ENCODE measurements at regions not wholly inside any gene's neighbourhood (a gene's known extent, or its start where the extent isn't known, plus 50 kb on each side); places are given as distances from the start of the nearest gene placed in this dataset.

DNA sequence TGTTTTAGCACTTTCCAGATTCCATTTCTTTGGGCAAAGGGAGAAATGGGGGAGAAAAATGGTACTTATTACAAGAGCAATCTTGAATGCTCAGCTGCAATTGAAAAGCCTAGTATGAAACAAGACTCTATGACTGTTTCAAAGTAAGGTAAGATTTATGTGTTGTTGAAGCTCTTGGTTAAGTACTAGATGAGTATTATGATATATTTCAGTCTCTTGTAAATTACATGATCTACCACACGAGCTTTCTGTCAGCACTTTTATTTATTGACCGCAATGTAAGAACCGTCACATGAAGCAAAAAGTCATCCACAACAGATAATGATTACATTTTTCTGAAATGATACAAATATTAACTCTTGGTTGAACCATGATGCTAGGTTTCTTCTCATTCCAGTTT, 906.7 kb upstream of the CHORDC1 start:
- TF ChIP-seq ZFP3 (tag by site-specific recombination; IDR thresholded peaks at IDR 0.05; ENCODE audit: low read depth) (no peak), ZNF140 (tag by site-specific recombination; IDR thresholded peaks at IDR 0.05) (no peak), ZNF175 (tag by site-specific recombination; IDR thresholded peaks at IDR 0.05) (no peak)
- no peaks in the 10 kb centered on the region for H3K36me3 ChIP-seq (ENCODE audit: control insufficient read depth in 2 of 2, insufficient read depth in 1 of 2, low read length in 2 of 2)
- POLR2A ChIA-PET: no interaction called here
- CTCF ChIA-PET: no interaction called here
- no peak overlapping the region for H3K4me3 ChIP-seq (ENCODE audit: low read depth, low read length)
- H3K4me1 ChIP-seq (ENCODE audit: control insufficient read depth, insufficient read depth, low read length): no peaks in the 10 kb centered on the region
- H3K27ac ChIP-seq (ENCODE audit: extremely low read depth, low read depth, low read length): no peak overlapping the region
- H3K9me3 ChIP-seq (ENCODE audit: control insufficient read depth, insufficient read depth, low read depth, low read length): no peaks in the 10 kb centered on the region

DNA sequence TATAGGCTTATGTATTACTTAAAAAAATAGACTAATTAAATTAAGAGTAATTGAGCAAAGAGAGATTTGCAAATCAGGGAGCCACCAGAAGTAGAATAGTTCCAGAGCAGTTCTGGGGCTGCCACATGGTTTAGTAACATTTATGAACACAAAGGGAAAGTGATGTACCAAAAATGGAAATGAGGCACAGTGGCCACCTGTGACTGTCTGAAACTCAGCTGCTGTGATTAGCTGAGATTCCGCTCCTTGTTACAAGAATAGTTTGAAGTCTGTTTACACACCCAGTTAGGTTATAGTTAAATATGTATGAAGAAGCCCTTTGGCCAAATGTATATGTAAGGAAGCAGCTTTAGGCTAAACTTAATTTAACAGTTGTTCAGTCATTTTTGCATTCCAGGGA, 901.5 kb upstream of the CHORDC1 start:
- no peaks in the 10 kb centered on the region for H3K9me3 ChIP-seq (ENCODE audit: control insufficient read depth, insufficient read depth, low read depth, low read length)
- no peak overlapping the region for H3K4me3 ChIP-seq (ENCODE audit: low read depth, low read length)
- POLR2A ChIA-PET: no interaction called here
- H3K27ac ChIP-seq (ENCODE audit: extremely low read depth, low read depth, low read length): no peak overlapping the region
- TF ChIP-seq ZNF175 (tag by site-specific recombination; IDR thresholded peaks at IDR 0.05): no peak
- no peak for TF ChIP-seq ZNF140 (tag by site-specific recombination; IDR thresholded peaks at IDR 0.05)
- no peak for TF ChIP-seq ZNF37A (tag by site-specific recombination; IDR thresholded peaks at IDR 0.05)
- no peak for TF ChIP-seq ZNF169 (tag by site-specific recombination; IDR thresholded peaks at IDR 0.05)
- TF ChIP-seq ZNF341 (tag by site-specific recombination; IDR thresholded peaks at IDR 0.05; ENCODE audit: low read depth): no peak
- TF ChIP-seq, protein P1, sequence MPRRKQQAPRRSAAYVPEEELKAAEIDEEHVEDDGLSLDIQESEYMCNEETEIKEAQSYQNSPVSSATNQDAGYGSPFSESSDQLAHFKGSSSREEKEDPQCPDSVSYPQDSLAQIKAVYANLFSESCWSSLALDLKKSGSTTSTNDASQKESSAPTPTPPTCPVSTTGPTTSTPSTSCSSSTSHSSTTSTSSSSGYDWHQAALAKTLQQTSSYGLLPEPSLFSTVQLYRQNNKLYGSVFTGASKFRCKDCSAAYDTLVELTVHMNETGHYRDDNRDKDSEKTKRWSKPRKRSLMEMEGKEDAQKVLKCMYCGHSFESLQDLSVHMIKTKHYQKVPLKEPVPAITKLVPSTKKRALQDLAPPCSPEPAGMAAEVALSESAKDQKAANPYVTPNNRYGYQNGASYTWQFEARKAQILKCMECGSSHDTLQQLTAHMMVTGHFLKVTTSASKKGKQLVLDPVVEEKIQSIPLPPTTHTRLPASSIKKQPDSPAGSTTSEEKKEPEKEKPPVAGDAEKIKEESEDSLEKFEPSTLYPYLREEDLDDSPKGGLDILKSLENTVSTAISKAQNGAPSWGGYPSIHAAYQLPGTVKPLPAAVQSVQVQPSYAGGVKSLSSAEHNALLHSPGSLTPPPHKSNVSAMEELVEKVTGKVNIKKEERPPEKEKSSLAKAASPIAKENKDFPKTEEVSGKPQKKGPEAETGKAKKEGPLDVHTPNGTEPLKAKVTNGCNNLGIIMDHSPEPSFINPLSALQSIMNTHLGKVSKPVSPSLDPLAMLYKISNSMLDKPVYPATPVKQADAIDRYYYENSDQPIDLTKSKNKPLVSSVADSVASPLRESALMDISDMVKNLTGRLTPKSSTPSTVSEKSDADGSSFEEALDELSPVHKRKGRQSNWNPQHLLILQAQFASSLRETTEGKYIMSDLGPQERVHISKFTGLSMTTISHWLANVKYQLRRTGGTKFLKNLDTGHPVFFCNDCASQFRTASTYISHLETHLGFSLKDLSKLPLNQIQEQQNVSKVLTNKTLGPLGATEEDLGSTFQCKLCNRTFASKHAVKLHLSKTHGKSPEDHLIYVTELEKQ (tag by site-specific recombination; IDR thresholded peaks at IDR 0.05; ENCODE audit: borderline replicate concordance): no peak
- no peak for TF ChIP-seq GFI1B (tag by site-specific recombination; IDR thresholded peaks at IDR 0.05)
- no peak for TF ChIP-seq ZNF624 (tag by site-specific recombination; IDR thresholded peaks at IDR 0.05)
- no peaks in the 10 kb centered on the region for H3K4me1 ChIP-seq (ENCODE audit: control insufficient read depth, insufficient read depth, low read length)
- H3K36me3 ChIP-seq (ENCODE audit: control insufficient read depth in 2 of 2, insufficient read depth in 1 of 2, low read length in 2 of 2): no peaks in the 10 kb centered on the region
- CTCF ChIA-PET: no interaction called here

DNA sequence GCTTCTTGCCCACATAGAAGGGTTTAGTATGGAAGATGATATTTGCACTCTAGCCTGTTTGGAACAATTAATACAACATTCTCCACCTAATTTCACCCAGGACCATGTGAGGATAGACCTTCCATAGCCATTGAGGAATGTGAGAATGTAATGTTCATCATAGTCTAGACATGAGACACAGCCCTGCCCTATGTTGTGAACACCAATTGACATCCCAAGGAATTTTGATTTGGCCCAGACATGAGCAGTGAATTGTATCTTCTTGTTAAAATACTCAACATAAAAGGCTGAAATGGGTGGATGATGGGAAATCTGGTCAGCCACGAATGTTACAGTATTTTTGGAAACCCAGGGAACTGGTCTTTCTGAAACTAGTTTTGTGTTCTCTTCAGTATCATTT, 892.3 kb upstream of the CHORDC1 start:
- Histone ChIP-seq H3K9me3 (ENCODE audit: control insufficient read depth, insufficient read depth, low read depth, low read length) (no peaks in the 10 kb centered on the region), H3K4me1 (ENCODE audit: control insufficient read depth, insufficient read depth, low read length) (no peaks in the 10 kb centered on the region), H3K4me3 (ENCODE audit: low read depth, low read length) (no peak overlapping the region), H3K36me3 (ENCODE audit: control insufficient read depth in 2 of 2, insufficient read depth in 1 of 2, low read length in 2 of 2) (no peaks in the 10 kb centered on the region), H3K27ac (ENCODE audit: extremely low read depth, low read depth, low read length) (no peak overlapping the region)
- CTCF ChIA-PET: no interaction called here
- POLR2A ChIA-PET: no interaction called here
- no peak for TF ChIP-seq SCRT2 (tag by site-specific recombination; IDR thresholded peaks at IDR 0.05)
- no peak for TF ChIP-seq ZNF184 (tag by site-specific recombination; IDR thresholded peaks at IDR 0.05)
- TF ChIP-seq KLF9 (tag by site-specific recombination; IDR thresholded peaks at IDR 0.05; ENCODE audit: low read depth): no peak
- TF ChIP-seq KLF8 (tag by site-specific recombination; IDR thresholded peaks at IDR 0.05): no peak
- TF ChIP-seq ZNF2 (tag by site-specific recombination; IDR thresholded peaks at IDR 0.05): no peak
- no peak for TF ChIP-seq ZNF416 (tag by site-specific recombination; IDR thresholded peaks at IDR 0.05)
- no peak for TF ChIP-seq ZNF214 (tag by site-specific recombination; IDR thresholded peaks at IDR 0.05; ENCODE audit: borderline replicate concordance)
- TF ChIP-seq, protein P1 (tag by site-specific recombination; IDR thresholded peaks at IDR 0.05; ENCODE audit: borderline replicate concordance): no peak
- TF ChIP-seq GLIS1 (tag by site-specific recombination; IDR thresholded peaks at IDR 0.05): no peak
- no peak for TF ChIP-seq ZNF37A (tag by site-specific recombination; IDR thresholded peaks at IDR 0.05)
- TF ChIP-seq ZNF626 (tag by site-specific recombination; IDR thresholded peaks at IDR 0.05): no peak
- TF ChIP-seq, protein P2, sequence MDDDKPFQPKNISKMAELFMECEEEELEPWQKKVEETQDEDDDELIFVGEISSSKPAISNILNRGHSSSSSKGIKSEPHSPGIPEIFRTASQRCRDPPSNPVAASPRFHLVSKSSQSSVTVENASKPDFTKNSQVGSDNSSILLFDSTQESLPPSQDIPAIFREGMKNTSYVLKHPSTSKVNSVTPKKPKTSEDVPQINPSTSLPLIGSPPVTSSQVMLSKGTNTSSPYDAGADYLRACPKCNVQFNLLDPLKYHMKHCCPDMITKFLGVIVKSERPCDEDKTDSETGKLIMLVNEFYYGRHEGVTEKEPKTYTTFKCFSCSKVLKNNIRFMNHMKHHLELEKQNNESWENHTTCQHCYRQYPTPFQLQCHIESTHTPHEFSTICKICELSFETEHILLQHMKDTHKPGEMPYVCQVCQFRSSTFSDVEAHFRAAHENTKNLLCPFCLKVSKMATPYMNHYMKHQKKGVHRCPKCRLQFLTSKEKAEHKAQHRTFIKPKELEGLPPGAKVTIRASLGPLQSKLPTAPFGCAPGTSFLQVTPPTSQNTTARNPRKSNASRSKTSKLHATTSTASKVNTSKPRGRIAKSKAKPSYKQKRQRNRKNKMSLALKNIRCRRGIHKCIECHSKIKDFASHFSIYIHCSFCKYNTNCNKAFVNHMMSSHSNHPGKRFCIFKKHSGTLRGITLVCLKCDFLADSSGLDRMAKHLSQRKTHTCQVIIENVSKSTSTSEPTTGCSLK (tag by site-specific recombination; IDR thresholded peaks at IDR 0.05): no peak
- no peak for TF ChIP-seq SALL2 (tag by site-specific recombination; IDR thresholded peaks at IDR 0.05; ENCODE audit: borderline replicate concordance)
- TF ChIP-seq ZNF707 (tag by site-specific recombination; IDR thresholded peaks at IDR 0.05): no peak
- TF ChIP-seq, protein P3, sequence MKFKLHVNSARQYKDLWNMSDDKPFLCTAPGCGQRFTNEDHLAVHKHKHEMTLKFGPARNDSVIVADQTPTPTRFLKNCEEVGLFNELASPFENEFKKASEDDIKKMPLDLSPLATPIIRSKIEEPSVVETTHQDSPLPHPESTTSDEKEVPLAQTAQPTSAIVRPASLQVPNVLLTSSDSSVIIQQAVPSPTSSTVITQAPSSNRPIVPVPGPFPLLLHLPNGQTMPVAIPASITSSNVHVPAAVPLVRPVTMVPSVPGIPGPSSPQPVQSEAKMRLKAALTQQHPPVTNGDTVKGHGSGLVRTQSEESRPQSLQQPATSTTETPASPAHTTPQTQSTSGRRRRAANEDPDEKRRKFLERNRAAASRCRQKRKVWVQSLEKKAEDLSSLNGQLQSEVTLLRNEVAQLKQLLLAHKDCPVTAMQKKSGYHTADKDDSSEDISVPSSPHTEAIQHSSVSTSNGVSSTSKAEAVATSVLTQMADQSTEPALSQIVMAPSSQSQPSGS (tag by site-specific recombination; IDR thresholded peaks at IDR 0.05; ENCODE audit: low read depth): no peak
